ENCODE measurements at regions not wholly inside any gene's neighbourhood (a gene's known extent, or its start where the extent isn't known, plus 50 kb on each side); places are given as distances from the start of the nearest gene placed in this dataset.

DNA sequence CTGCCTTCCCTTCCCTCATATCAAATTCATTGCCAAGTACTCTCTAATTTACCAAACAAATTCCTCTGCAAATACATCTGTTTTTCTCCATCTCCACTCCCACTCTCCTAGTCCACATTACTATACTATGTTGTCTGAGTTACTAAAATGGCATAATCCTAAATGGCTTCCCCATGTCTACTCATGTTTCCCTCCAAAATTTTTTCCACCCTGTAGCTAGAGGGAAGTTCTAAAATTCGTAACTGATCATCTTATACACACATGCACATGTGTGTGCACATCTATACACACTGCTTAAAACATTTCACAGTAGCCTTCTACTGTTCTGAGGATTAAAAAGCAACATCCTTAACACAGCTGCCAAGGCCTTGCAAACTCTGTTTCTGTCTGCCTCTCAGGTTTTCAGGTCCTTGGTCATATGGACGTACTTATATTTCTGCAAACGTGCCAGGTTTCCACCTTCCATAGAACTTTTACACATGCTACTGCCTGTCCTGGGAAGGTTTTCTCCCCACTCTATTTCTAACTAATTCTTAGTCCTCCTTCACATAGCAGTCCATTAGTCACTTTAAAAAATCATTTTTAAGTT lies 140.6 kb downstream of the LURAP1L start:
- TF ChIP-seq, protein P1, sequence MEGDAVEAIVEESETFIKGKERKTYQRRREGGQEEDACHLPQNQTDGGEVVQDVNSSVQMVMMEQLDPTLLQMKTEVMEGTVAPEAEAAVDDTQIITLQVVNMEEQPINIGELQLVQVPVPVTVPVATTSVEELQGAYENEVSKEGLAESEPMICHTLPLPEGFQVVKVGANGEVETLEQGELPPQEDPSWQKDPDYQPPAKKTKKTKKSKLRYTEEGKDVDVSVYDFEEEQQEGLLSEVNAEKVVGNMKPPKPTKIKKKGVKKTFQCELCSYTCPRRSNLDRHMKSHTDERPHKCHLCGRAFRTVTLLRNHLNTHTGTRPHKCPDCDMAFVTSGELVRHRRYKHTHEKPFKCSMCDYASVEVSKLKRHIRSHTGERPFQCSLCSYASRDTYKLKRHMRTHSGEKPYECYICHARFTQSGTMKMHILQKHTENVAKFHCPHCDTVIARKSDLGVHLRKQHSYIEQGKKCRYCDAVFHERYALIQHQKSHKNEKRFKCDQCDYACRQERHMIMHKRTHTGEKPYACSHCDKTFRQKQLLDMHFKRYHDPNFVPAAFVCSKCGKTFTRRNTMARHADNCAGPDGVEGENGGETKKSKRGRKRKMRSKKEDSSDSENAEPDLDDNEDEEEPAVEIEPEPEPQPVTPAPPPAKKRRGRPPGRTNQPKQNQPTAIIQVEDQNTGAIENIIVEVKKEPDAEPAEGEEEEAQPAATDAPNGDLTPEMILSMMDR (conservative IDR thresholded peaks at IDR 0.05), result no peak
- no peak for TF ChIP-seq ZFX (IDR thresholded peaks at IDR 0.05)
- H3K27ac ChIP-seq, result no peak overlapping the region

DNA sequence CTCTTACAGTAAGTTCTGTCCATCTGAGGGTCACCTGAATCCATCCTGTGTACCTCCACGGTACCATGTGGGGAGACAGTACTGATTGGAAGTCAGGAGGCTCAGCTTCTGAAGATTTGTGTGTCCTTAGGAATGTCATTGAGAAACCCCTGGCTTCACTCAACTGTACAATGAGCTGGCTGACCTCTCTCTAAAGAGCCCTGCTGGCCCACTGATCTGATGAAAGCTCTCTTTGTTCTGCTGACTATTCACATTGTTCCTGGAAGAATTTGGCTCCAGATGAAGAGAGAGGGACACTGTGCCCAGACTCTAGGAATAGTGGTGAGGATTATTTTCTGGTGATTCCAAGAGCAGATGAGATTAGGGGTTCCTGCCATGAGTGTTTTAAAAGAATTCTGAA lies 141.2 kb downstream of the LURAP1L start:
- H3K27ac ChIP-seq, result no peak overlapping the region
- TF ChIP-seq, protein P1 (conservative IDR thresholded peaks at IDR 0.05), result no peak
- TF ChIP-seq ZFX (IDR thresholded peaks at IDR 0.05), result no peak

DNA sequence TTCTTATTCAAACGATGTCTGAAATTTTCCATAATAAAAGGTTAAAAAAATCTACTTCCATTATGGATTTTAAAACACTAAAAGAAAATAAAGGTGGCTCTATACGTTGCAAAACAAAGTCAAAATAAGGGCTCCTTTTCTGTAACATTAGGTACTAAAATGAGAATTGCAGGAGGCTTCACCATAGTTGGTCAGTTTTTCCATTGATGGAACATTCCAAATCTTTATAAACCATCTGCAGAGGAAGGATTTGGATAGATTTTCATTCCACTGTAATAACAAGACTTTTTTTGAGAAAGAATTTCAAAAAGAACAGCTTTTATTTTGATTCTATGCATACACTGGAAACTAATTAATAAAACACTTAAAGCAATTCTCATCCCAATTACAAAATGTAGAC lies 145.6 kb downstream of the LURAP1L start:
- TF ChIP-seq, protein P1 (conservative IDR thresholded peaks at IDR 0.05), result no peak
- no peak for TF ChIP-seq ZFX (IDR thresholded peaks at IDR 0.05)
- H3K27ac ChIP-seq, result no peak overlapping the region

DNA sequence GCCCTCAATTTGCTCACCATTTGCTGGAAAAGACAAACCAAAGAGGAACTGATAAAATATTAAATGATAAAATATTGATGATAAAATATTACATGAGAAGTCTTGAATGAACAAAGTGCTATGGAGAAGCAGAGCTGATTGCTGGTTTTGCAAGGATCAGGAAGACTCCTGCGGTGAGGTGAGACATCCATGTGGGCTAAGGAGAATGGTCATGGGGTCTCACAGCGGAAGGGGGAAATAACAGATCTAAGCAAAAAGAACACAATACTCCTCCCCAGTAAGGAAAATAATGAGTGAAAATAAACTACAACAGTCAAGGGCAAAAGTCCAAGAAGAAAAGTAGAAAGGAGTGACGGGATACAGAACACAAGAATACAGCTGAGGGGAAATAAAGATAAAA lies 146.8 kb downstream of the LURAP1L start:
- no peak overlapping the region for H3K27ac ChIP-seq
- TF ChIP-seq, protein P1 (conservative IDR thresholded peaks at IDR 0.05), result no peak
- TF ChIP-seq ZFX (IDR thresholded peaks at IDR 0.05), result no peak

DNA sequence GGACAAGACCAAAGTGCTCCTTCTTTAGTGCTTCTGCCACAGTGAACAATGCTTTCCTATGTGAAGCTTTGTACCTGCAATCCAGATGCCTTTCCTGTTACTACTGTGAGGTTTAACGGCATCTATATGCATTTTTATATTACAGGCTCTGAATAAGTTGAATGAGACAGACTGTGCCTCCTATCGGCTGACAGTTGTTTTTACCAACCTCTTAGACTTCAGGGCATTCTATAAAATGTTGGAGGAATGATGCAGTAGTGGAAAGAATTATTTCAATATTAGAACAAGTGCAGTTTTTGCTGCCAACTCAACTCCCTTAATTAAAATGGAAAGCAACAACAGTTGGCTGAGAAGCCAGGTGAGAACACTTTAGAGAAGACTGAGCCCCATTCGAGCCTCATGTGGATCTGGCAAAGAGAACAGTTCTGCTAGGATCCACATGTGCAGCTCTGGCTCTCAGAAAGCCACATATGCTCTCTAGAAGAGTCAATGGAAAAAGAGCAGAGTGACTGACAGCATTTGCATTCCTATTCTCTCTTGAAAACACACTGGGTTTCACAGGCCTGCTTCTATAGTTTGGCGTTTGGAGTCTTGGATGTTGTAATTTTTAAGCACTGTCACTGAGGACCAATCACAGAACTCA lies 147.5 kb downstream of the LURAP1L start:
- no peak for TF ChIP-seq ZFX (IDR thresholded peaks at IDR 0.05)
- TF ChIP-seq, protein P1 (conservative IDR thresholded peaks at IDR 0.05), result peak; percentile 15
- no peak overlapping the region for H3K27ac ChIP-seq

DNA sequence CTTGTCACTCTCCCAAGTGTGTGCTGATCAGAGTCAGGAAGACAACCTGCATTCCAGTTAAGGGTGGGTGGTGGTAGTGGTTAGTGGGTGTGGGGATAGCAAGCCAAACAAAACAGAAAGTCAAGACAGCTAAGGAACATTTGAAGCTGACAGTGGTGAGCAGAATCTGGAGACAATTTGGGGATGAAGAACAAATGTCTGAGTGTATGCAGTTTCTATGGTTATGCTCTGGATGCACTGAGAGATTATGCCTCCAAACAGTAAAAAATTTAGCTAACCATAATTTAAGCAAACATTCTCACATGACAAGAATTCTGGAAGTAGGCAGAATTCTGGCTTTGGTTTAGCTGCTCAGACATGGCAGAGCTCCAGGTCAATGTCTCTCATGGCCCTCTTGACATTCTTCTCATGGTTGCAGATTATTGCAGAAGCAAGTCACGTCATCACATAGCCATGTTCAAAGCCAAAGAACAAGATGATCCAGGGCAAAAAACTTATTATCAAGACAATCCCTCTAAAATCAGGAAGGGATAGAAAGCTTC lies 148.7 kb downstream of the LURAP1L start:
- no peak for TF ChIP-seq ZFX (IDR thresholded peaks at IDR 0.05)
- TF ChIP-seq, protein P1 (conservative IDR thresholded peaks at IDR 0.05), result no peak
- no peak overlapping the region for H3K27ac ChIP-seq

DNA sequence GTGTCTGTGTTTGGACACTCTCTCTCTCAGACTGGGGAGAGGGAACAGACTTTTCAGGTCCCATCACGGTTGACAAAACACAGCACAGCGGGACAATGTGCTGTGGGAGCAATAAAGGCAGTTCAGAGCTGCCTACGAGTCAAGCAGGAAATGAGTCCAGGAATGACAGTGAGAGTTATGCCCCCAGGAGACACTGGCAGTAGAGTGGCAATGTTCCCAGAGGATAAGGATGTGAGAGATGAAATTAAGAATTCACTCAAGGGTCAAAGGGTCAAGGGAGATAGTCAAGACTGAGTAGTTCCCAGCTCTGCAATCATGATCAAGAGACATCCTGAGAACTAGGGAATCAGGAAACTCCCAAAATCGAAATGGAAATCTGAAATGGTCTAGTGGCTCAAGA lies 156.1 kb downstream of the LURAP1L start:
- TF ChIP-seq ZFX (IDR thresholded peaks at IDR 0.05), result no peak
- TF ChIP-seq, protein P1 (conservative IDR thresholded peaks at IDR 0.05), result no peak
- no peak overlapping the region for H3K27ac ChIP-seq

All from C4-2B (cell line).